Stimulated activated CD4-positive, alpha-beta T cell treated with anti-CD3 and anti-CD28 coated beads, Interleukin-4, amount 100 ng/mL, for 24 hours (primary cell): ENCODE measurements at regions not wholly inside any gene's neighbourhood (a gene's known extent, or its start where the extent isn't known, plus 50 kb on each side); places are given as distances from the start of the nearest gene placed in this dataset.
"Not testable (repeated sequence)": the region's sequence is repeated elsewhere in the genome, so short reads cannot be mapped to it uniquely, and the experiment has no call there.

Experiments
- DNase-seq: peaks from one replicate; pipeline ENCODE4 v3.0.0-alpha.2; 2020

GRCh38 chr5:82886911-82887310 is 190.3 kb downstream of the TMEM167A start:
- DNase-seq = no peak

- DNase-seq = no peak
Observed at GRCh38 chr5:82885627-82886389, 191.4 kb downstream of the TMEM167A start.

DNA sequence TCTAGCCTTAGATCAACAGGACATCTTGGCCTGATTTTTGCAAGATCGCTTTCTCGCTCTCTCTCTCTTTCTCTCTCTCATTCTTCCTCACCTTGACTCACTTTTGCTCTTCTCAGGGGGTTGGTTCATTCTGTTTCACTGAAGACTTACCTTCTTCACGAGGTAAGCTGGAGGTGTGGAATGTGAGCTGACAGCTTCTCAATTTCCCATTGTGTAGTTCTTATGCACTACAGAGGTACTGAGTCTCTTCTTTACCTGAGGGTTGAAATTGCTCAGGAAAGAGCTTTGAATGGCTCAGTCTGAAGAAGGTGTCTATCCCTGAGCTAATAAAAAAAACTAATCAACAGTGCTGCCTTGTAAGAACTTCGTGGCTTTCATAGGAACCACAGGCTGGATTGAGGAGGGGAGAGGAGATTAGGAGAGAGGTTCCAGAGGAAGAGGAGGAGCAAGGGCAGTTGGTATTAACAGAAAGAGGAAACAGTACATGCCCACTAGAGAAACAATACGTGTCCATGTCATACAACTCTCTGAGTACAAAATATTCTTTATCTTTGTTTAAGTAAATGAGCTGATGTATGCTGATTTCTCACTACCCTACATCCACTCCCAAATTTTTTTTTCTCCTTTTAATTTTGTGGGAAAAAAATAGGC is 192.2 kb downstream of the TMEM167A start:
- DNase-seq = no peak

- DNase-seq = no peak
Observed at GRCh38 chr5:82882316-82882715, 194.9 kb downstream of the TMEM167A start.

DNA sequence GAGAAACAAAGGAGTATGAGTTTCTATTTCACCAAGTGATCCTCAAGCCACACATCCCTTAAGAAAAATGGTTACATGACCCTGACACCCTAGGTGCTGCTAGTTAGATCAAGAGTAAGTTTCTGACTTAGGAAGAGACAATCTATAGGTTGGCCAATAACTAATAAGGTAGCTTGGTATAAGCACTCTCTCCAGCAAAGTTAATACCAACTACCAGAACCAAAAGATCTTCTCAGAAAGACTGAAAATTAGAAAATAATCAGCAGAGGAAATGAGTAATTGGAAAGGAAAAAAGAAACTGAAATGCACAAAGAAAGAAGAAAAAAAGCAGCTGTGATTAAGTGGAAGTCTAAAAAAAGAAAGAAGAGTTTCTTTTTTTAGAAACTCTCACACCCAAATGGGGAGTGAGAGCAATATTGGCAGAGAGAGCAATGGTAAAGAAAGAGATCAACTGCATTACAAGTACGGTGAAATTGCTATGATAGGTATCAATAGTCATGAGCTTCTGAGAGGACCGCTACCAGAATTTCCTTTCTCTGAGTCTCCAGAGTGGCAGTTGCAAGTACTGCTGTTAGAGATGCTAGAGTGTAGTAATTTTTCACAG is 195.5 kb downstream of the TMEM167A start:
- DNase-seq = no peak

GRCh38 chr5:82879089-82879488 is 198.1 kb downstream of the TMEM167A start:
- DNase-seq = no peak

- DNase-seq = no peak
Observed at GRCh38 chr5:82873452-82873851, 203.7 kb downstream of the TMEM167A start.

GRCh38 chr5:82872321-82873288 is 204.6 kb downstream of the TMEM167A start:
- not testable (repeated sequence) for DNase-seq

DNA sequence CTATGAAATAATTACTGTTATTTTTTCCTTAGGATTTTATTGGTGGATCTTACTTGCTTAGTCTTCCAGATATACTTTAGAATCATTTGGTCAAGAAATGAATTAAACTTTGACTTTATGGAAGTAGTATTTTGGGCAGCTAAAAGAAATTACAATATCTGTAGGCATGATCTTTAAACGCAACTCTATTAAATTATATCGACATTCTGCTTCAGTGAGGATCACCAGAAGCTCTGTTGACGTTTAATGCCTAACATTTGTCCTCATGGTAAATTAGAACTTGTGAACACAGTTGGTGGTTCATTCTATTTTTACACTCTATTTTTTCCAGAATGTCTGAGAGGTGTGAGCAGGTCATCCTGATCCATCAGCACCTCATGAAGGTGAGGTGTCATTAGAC is 211.6 kb downstream of the TMEM167A start:
- no peak for DNase-seq

GRCh38 chr5:82863266-82863665 is 213.9 kb downstream of the TMEM167A start:
- no peak for DNase-seq

- DNase-seq = no peak
Observed at GRCh38 chr5:82862711-82863110, 214.5 kb downstream of the TMEM167A start.

DNA sequence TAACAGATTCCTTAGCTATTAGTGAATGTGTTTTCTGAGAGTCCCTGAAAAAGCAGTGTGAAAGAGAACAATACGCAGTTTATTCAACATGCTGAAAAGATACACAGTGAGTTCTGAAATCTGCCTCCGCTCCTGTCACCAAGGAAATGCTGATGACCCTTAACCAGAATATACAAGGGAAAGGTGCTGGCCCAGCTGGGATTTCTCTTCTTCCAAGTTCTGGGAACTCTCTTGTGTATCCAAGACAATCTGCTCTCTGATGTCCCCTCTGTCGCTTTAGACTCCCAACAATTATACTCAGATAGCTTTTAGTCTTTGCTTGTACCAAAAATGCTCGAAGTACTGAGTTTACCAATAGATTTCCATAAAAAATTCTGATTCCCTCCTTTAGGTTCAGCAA is 214.9 kb downstream of the TMEM167A start:
- no peak for DNase-seq

- DNase-seq = no peak
Observed at GRCh38 chr5:82861701-82862100, 215.5 kb downstream of the TMEM167A start.

- no peak for DNase-seq
Observed at GRCh38 chr5:82859451-82860140, 217.6 kb downstream of the TMEM167A start.

- no peak for DNase-seq
Observed at GRCh38 chr5:82858151-82859025, 218.8 kb downstream of the TMEM167A start.

GRCh38 chr5:82855893-82856550 is 221.2 kb downstream of the TMEM167A start:
- DNase-seq = no peak

GRCh38 chr5:82854956-82855355 is 222.2 kb downstream of the TMEM167A start:
- no peak for DNase-seq

- no peak for DNase-seq
Observed at GRCh38 chr5:82851471-82851870, 225.7 kb downstream of the TMEM167A start.

GRCh38 chr5:82850393-82850792 is 226.8 kb downstream of the TMEM167A start:
- DNase-seq = no peak

GRCh38 chr5:82849885-82850284 is 227.3 kb downstream of the TMEM167A start:
- no peak for DNase-seq

DNA sequence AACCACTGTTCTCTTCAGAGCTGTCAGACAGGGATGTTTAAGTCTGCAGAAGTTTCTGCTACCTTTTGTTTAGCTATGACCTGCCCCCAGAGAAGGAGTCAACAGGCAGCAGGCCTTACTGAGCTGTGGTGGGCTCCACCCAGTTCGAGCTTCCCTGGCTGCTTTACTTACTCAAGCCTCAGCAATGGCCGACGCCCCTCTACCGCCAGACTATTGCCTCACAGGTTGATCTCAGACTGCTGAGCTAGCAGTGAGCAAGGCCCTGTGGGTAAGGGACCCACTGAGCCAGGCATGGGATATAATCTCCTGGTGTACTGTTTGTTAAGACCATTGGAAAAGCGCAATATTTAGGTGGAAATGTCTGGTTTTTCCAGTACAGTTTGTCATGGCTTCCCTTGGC is 229.6 kb downstream of the TMEM167A start:
- DNase-seq = no peak
